ENCODE measurements at regions not wholly inside any gene's neighbourhood (a gene's known extent, or its start where the extent isn't known, plus 50 kb on each side); places are given as distances from the start of the nearest gene placed in this dataset.

- H3K36me3 ChIP-seq (ENCODE audit: control insufficient read depth in 2 of 2, insufficient read depth in 2 of 2, low read length in 1 of 2), result no peaks in the 10 kb centered on the region
- H3K4me1 ChIP-seq (ENCODE audit: control insufficient read depth, insufficient read depth, low read length), result no peaks in the 10 kb centered on the region
- in situ Hi-C loops (cut with MboI) (no loop called here), intact Hi-C loops (cut with micrococcal nuclease; ENCODE audit: unreplicated experiment) (no loop called here)
- H3K79me2 ChIP-seq (ENCODE audit: control insufficient read depth, insufficient read depth, low read length), result no peaks in the 10 kb centered on the region
- WGBS (ENCODE audit: insufficient coverage, insufficient replicate concordance, low lambda C conversion rate, missing lambda C conversion rate), result 0% methylated on average over 1 of the region's 1 CpG
- H3K27me3 ChIP-seq (replicated peaks in 1 of 2; ENCODE audit: control insufficient read depth in 2 of 2, insufficient read depth in 2 of 2, low read length in 1 of 2), result no peaks in the 10 kb centered on the region
- no peak overlapping the region for H3K4me3 ChIP-seq
- ChIA-PET RAD21 (ENCODE audit: unreplicated experiment) (no interaction called here), CTCF (no interaction called here), POLR2A (no interaction called here), SMC1A (ENCODE audit: uncharacterized antibody, unreplicated experiment) (no interaction called here)
- no peak overlapping the region for H3K4me2 ChIP-seq (ENCODE audit: control insufficient read depth, insufficient read depth)
- H4K20me1 ChIP-seq (ENCODE audit: control insufficient read depth, insufficient read depth), result no peaks in the 10 kb centered on the region
- no peak overlapping the region for H3K9ac ChIP-seq (ENCODE audit: control insufficient read depth, insufficient read depth, low read length)
- H2AFZ ChIP-seq (ENCODE audit: control insufficient read depth, low read depth, low read length), result no peak overlapping the region
- no peak for DNase-seq (ENCODE audit: low read depth, low spot score)
- no peaks in the 10 kb centered on the region for H3K9me3 ChIP-seq (replicated peaks; ENCODE audit: control insufficient read depth, insufficient read depth, low read length)
- BruUV-seq (replicated peaks), result no TSS peak
- no peak for ATAC-seq
- FAIRE-seq, result no peak
- no peak for TF ChIP-seq WRNIP1 (IDR thresholded peaks at IDR 0.05; ENCODE audit: borderline replicate concordance, low read depth, low read length)
- no peak overlapping the region for H3K27ac ChIP-seq (ENCODE audit: control insufficient read depth, insufficient read depth)
Observed at GRCh38 chr2:166671801-166672200, 177.8 kb upstream of the SCN7A start.

GRCh38 chr2:166671235-166671634 lies 177.2 kb upstream of the SCN7A start:
- Histone ChIP-seq H3K9me3 (replicated peaks; ENCODE audit: control insufficient read depth, insufficient read depth, low read length) (no peaks in the 10 kb centered on the region), H4K20me1 (ENCODE audit: control insufficient read depth, insufficient read depth) (no peaks in the 10 kb centered on the region), H3K4me1 (ENCODE audit: control insufficient read depth, insufficient read depth, low read length) (no peaks in the 10 kb centered on the region), H2AFZ (ENCODE audit: control insufficient read depth, low read depth, low read length) (no peak overlapping the region), H3K27me3 (replicated peaks in 1 of 2; ENCODE audit: control insufficient read depth in 2 of 2, insufficient read depth in 2 of 2, low read length in 1 of 2) (no peaks in the 10 kb centered on the region), H3K4me2 (ENCODE audit: control insufficient read depth, insufficient read depth) (no peak overlapping the region), H3K27ac (ENCODE audit: control insufficient read depth, insufficient read depth) (no peak overlapping the region), H3K36me3 (ENCODE audit: control insufficient read depth in 2 of 2, insufficient read depth in 2 of 2, low read length in 1 of 2) (no peaks in the 10 kb centered on the region), H3K9ac (ENCODE audit: control insufficient read depth, insufficient read depth, low read length) (no peak overlapping the region), H3K79me2 (ENCODE audit: control insufficient read depth, insufficient read depth, low read length) (no peaks in the 10 kb centered on the region), H3K4me3 (no peak overlapping the region)
- ChIA-PET RAD21 (ENCODE audit: unreplicated experiment) (no interaction called here), SMC1A (ENCODE audit: uncharacterized antibody, unreplicated experiment) (no interaction called here), POLR2A (no interaction called here), CTCF (no interaction called here)
- WGBS (ENCODE audit: insufficient coverage, insufficient replicate concordance, low lambda C conversion rate, missing lambda C conversion rate), result 0% methylated on average over 2 of the region's 2 CpGs
- intact Hi-C loops (cut with micrococcal nuclease; ENCODE audit: unreplicated experiment), result no loop called here
- no TSS peak for BruUV-seq (replicated peaks)
- no peak for FAIRE-seq
- TF ChIP-seq DPF2 (IDR thresholded peaks at IDR 0.05), result no peak
- no peak for TF ChIP-seq E2F8 (IDR thresholded peaks at IDR 0.05; ENCODE audit: low read depth, partially characterized antibody)
- TF ChIP-seq HDAC2 (IDR thresholded peaks at IDR 0.05), result no peak
- no peak for TF ChIP-seq MTA3 (IDR thresholded peaks at IDR 0.05; ENCODE audit: borderline replicate concordance, low read length)
- no peak for TF ChIP-seq SMC3 (IDR thresholded peaks at IDR 0.05; ENCODE audit: borderline replicate concordance, low read length)
- no peak for TF ChIP-seq CHD2 (IDR thresholded peaks at IDR 0.05; ENCODE audit: borderline replicate concordance, low read depth, low read length)
- no peak for TF ChIP-seq MEF2A (IDR thresholded peaks at IDR 0.05; ENCODE audit: insufficient read depth, low read depth, low read length)
- DNase-seq (ENCODE audit: low read depth, low spot score), result no peak
- ATAC-seq, result no peak
- in situ Hi-C loops (cut with MboI), result no loop called here
